Kidney glomerular epithelial cell (primary cell): ENCODE measurements at regions not wholly inside any gene's neighbourhood (a gene's known extent, or its start where the extent isn't known, plus 50 kb on each side); places are given as distances from the start of the nearest gene placed in this dataset.
"Not testable (repeated sequence)": the region's sequence is repeated elsewhere in the genome, so short reads cannot be mapped to it uniquely, and the experiment has no call there.

Source experiments
- DNase-seq: peaks from one replicate; lab custom pipeline; 2025; lab: John Stamatoyannopoulos, UW

- no peak for DNase-seq
Measured at GRCh38 chr14:25699981-25700380, 650.0 kb upstream of the STXBP6 start.

- no peak for DNase-seq
Measured at GRCh38 chr14:25698111-25698510, 648.2 kb upstream of the STXBP6 start.

- no peak for DNase-seq
Measured at GRCh38 chr14:25696176-25696575, 646.2 kb upstream of the STXBP6 start.

GRCh38 chr14:25685004-25685403 lies 635.1 kb upstream of the STXBP6 start:
- no peak for DNase-seq

GRCh38 chr14:25680934-25681333 lies 631.0 kb upstream of the STXBP6 start:
- DNase-seq, result no peak

- DNase-seq, result not testable (repeated sequence)
Measured at GRCh38 chr14:25680511-25680910, 630.6 kb upstream of the STXBP6 start.

- DNase-seq, result no peak
Measured at GRCh38 chr14:25677111-25677510, 627.2 kb upstream of the STXBP6 start.

GRCh38 chr14:25667387-25667786 lies 617.4 kb upstream of the STXBP6 start:
- DNase-seq, result no peak

GRCh38 chr14:25666877-25667276 lies 616.9 kb upstream of the STXBP6 start:
- DNase-seq, result no peak

- DNase-seq, result no peak
Measured at GRCh38 chr14:25658988-25659387, 609.0 kb upstream of the STXBP6 start.

GRCh38 chr14:25630447-25630846 lies 580.5 kb upstream of the STXBP6 start:
- DNase-seq, result no peak

- no peak for DNase-seq
Measured at GRCh38 chr14:25628978-25629377, 579.0 kb upstream of the STXBP6 start.

- DNase-seq, result no peak
Measured at GRCh38 chr14:25628390-25628789, 578.4 kb upstream of the STXBP6 start.

GRCh38 chr14:25626986-25627385 lies 577.0 kb upstream of the STXBP6 start:
- no peak for DNase-seq

GRCh38 chr14:25622763-25623162 lies 572.8 kb upstream of the STXBP6 start:
- no peak for DNase-seq

- DNase-seq, result no peak
Measured at GRCh38 chr14:25620515-25620914, 570.6 kb upstream of the STXBP6 start.

- DNase-seq, result no peak
Measured at GRCh38 chr14:25615174-25615573, 565.2 kb upstream of the STXBP6 start.

- DNase-seq, result no peak
Measured at GRCh38 chr14:25607192-25607591, 557.2 kb upstream of the STXBP6 start.

GRCh38 chr14:25602106-25602505 lies 552.2 kb upstream of the STXBP6 start:
- DNase-seq, result no peak

GRCh38 chr14:25588751-25589150 lies 538.8 kb upstream of the STXBP6 start:
- no peak for DNase-seq

- DNase-seq, result no peak
Measured at GRCh38 chr14:25574628-25575325, 524.8 kb upstream of the STXBP6 start.

GRCh38 chr14:25570483-25570882 lies 520.5 kb upstream of the STXBP6 start:
- no peak for DNase-seq

GRCh38 chr14:25557466-25557865 lies 507.5 kb upstream of the STXBP6 start:
- DNase-seq, result no peak

GRCh38 chr14:25552826-25553225 lies 502.9 kb upstream of the STXBP6 start:
- no peak for DNase-seq
